A549 (cell line): ENCODE measurements at regions not wholly inside any gene's neighbourhood (a gene's known extent, or its start where the extent isn't known, plus 50 kb on each side); places are given as distances from the start of the nearest gene placed in this dataset.

Experiments
- ATAC-seq, 2 experiments: fragments of 200-7000 bp in 1 of 2; fragments of >200 bp in 1 of 2; cut with Nextera tagmentation in 1 of 2; cut with Tn5 transposase in 1 of 2; 3 replicates each; pipeline versions ENCODE4 v1.8.0 to v1.9.1; 2018 to 2020; ENCODE audit warnings: mild to moderate bottlenecking in 1 of 2, moderate library complexity in 1 of 2
- CTCF ChIA-PET: fragments of 300-600 bp; sonication (Branson Sonifier 250); formaldehyde crosslinking; extraction: SDS; loops from one replicate; lab custom pipeline; 2021; ENCODE audit warnings: antibody characterized with exemption, inconsistent platforms; lab: Yijun Ruan, JAX
- POLR2A ChIA-PET: fragments of 350-600 bp; formaldehyde crosslinking; extraction: SDS; loops from one replicate; lab custom pipeline; 2021; ENCODE audit warnings: antibody characterized with exemption, inconsistent platforms; lab: Yijun Ruan, JAX
- DNase-seq, 2 experiments: peaks; one replicate each; pipeline versions ENCODE4 v3.0.0 to v3.0.0-alpha.2; 2011 to 2016; ENCODE audit warnings: low read depth in 1 of 2, low spot score in 1 of 2
- FAIRE-seq: peaks from 2 replicates; lab custom pipeline; 2011; peaks lifted over from hg19 to GRCh38; lab: Jason Lieb, UNC
- H3K27ac ChIP-seq, 2 experiments: fragments of >200 bp; sonication (Bioruptor Twin); formaldehyde crosslinking; 3 replicates each; pipeline ENCODE4 v1.5.1; 2016 to 2017
- H3K4me1 ChIP-seq: fragments of >200 bp; sonication (Bioruptor Twin); formaldehyde crosslinking; 3 replicates; pipeline ENCODE4 v1.6.1; 2016
- H3K4me2 ChIP-seq: fragments of >200 bp; sonication (Bioruptor Twin); formaldehyde crosslinking; 3 replicates; pipeline ENCODE4 v1.6.1; 2016
- H3K4me3 ChIP-seq: fragments of >200 bp; sonication (Bioruptor Twin); formaldehyde crosslinking; 3 replicates; pipeline ENCODE4 v1.5.1; 2016
- H3K9me3 ChIP-seq: fragments of >200 bp; sonication (Bioruptor Twin); formaldehyde crosslinking; 3 replicates; pipeline ENCODE4 v1.6.1; 2016
- BCL3 ChIP-seq: fragments of >200 bp; sonication (Bioruptor Twin); formaldehyde crosslinking; IDR thresholded peaks from 3 replicates; pipeline ENCODE4 v1.6.1; 2016
- BHLHE40 ChIP-seq: IDR thresholded peaks from 2 replicates; pipeline ENCODE4 v1.6.1; 2012; ENCODE audit warnings: low read depth, low read length, inconsistent platforms
- CBX8 ChIP-seq: fragments of 200-600 bp; sonication (generic); IDR thresholded peaks from 2 replicates; pipeline ENCODE4 v1.6.1; 2016
- EHF ChIP-seq: fragments of 250-450 bp; sonication (Bioruptor Pico); IDR thresholded peaks from 2 replicates; pipeline ENCODE4 v1.5.0; 2020; ENCODE audit warnings: mild to moderate bottlenecking
- EP300 ChIP-seq, 2 experiments: fragments of >200 bp; sonication (Bioruptor Twin); formaldehyde crosslinking; IDR thresholded peaks; 2 replicates in 1 of 2; 3 replicates in 1 of 2; pipeline ENCODE4 v1.6.1; 2016 to 2017
- ESRRA ChIP-seq: fragments of 150-350 bp; IDR thresholded peaks from 2 replicates; pipeline ENCODE4 v1.6.1; 2014; ENCODE audit warnings: mild to moderate bottlenecking, low read length, borderline replicate concordance
- FOSB ChIP-seq: fragments of 250-450 bp; sonication (Bioruptor Pico); IDR thresholded peaks from 2 replicates; pipeline ENCODE4 v1.5.0; 2020; ENCODE audit warnings: mild to moderate bottlenecking, moderate library complexity
- GATA3 ChIP-seq: IDR thresholded peaks from 2 replicates; pipeline ENCODE4 v1.6.1; 2012; ENCODE audit warnings: borderline replicate concordance
- HOXA7 ChIP-seq: fragments of 250-450 bp; sonication (Bioruptor Pico); IDR thresholded peaks from 2 replicates; pipeline ENCODE4 v1.5.0; 2020; ENCODE audit warnings: mild to moderate bottlenecking, moderate library complexity
- HOXB5 ChIP-seq: fragments of 250-450 bp; sonication (Bioruptor Pico); IDR thresholded peaks from 2 replicates; pipeline ENCODE4 v1.5.0; 2020; ENCODE audit warnings: mild to moderate bottlenecking, moderate library complexity
- MAZ ChIP-seq: fragments of 150-350 bp; IDR thresholded peaks from 2 replicates; pipeline ENCODE4 v1.6.1; 2014; ENCODE audit warnings: antibody characterized with exemption, low read depth, low read length, borderline replicate concordance
- NFE2L2 ChIP-seq: fragments of 150-350 bp; conservative IDR thresholded peaks from 2 replicates; pipeline ENCODE4 v1.6.1; 2014; ENCODE audit warnings: low read length
- POLR2AphosphoS2 ChIP-seq: conservative IDR thresholded peaks from 2 replicates; pipeline ENCODE4 v1.6.1; 2012; ENCODE audit warnings: low read length, improper control_type of control experiment, inconsistent platforms
- RARB ChIP-seq: fragments of 250-450 bp; sonication (Bioruptor Pico); IDR thresholded peaks from 2 replicates; pipeline ENCODE4 v1.8.0; 2021; ENCODE audit warnings: mild to moderate bottlenecking, moderate library complexity
- SREBF2 ChIP-seq: fragments of 450-650 bp; IDR thresholded peaks from 2 replicates; pipeline ENCODE4 v1.6.1; 2014; ENCODE audit warnings: mild to moderate bottlenecking, moderate library complexity
- ZFP36 ChIP-seq: fragments of 450-650 bp; IDR thresholded peaks from 2 replicates; pipeline ENCODE4 v1.6.1; 2014; ENCODE audit warnings: borderline replicate concordance; ENCODE audit not compliant: partially characterized antibody
- ZNF302 ChIP-seq: fragments of 250-450 bp; sonication (Bioruptor Pico); IDR thresholded peaks from 2 replicates; pipeline ENCODE4 v1.9.0; 2021; ENCODE audit warnings: inconsistent platforms, mild to moderate bottlenecking, moderate library complexity
- WGBS: methylation state at CpG from one replicate; pipeline ENCODE4 v1.1.6; 2017; ENCODE audit errors: missing lambda C conversion rate; 5-methylcytosine and 5-hydroxymethylcytosine counted together
- TF ChIP-seq, protein P1 (sequence below): IDR thresholded peaks from 2 replicates; pipeline ENCODE4 v1.6.1; 2012
- TF ChIP-seq, protein P2 (sequence below): IDR thresholded peaks from 2 replicates; pipeline ENCODE4 v1.6.1; 2012; ENCODE audit warnings: low read depth, borderline replicate concordance
- TF ChIP-seq, protein P3 (sequence below): fragments of >200 bp; sonication (Bioruptor Twin); formaldehyde crosslinking; IDR thresholded peaks from 3 replicates; pipeline ENCODE4 v1.5.1; 2016
- TF ChIP-seq, protein P4 (sequence below): fragments of 450-650 bp; IDR thresholded peaks from 2 replicates; pipeline ENCODE4 v1.6.1; 2014; ENCODE audit warnings: antibody characterized with exemption
- TF ChIP-seq, protein P5 (sequence below): fragments of 150-350 bp; IDR thresholded peaks from 2 replicates; pipeline ENCODE4 v1.6.1; 2014; ENCODE audit warnings: low read depth, mild to moderate bottlenecking, low read length

DNA sequence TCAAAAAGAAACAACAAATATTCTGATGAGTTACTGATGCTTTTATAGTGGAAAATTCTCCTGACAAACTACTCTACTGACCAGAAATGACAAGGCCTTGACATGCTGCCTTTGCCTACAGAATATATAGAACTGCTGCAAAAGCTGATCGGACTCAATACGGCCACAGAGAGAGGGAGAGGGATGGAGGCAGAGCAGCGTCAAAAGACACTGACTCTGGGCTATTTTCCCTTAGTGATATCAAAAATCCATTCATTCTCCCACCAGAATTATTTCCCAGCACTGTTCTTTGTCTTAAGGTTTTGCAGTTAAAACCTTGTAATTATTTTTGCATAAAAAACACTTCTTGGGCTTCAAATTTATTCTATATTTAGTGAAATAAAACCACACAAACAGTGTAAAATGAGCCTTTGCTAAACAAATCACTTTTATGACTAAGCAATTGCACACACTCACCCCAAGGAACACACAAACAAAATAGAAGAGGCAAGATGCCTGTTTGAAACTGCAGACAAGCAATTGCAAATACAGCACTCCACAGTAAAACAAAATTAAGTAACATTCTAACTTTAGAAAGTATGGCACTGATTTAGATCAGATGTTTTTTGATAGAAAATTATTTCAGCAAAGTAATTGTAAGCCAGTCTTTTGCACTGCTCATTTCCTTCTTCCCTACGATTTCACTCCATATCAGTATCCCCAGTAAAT is 1036.4 kb downstream of the ADGRL2 start (continued):
- TF ChIP-seq MAZ: no peak
- TF ChIP-seq ESRRA: no peak
- TF ChIP-seq HOXA7: no peak
- TF ChIP-seq, protein P1, sequence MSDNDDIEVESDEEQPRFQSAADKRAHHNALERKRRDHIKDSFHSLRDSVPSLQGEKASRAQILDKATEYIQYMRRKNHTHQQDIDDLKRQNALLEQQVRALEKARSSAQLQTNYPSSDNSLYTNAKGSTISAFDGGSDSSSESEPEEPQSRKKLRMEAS: no peak
- TF ChIP-seq, protein P2, sequence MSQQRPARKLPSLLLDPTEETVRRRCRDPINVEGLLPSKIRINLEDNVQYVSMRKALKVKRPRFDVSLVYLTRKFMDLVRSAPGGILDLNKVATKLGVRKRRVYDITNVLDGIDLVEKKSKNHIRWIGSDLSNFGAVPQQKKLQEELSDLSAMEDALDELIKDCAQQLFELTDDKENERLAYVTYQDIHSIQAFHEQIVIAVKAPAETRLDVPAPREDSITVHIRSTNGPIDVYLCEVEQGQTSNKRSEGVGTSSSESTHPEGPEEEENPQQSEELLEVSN: no peak
- TF ChIP-seq, protein P3, sequence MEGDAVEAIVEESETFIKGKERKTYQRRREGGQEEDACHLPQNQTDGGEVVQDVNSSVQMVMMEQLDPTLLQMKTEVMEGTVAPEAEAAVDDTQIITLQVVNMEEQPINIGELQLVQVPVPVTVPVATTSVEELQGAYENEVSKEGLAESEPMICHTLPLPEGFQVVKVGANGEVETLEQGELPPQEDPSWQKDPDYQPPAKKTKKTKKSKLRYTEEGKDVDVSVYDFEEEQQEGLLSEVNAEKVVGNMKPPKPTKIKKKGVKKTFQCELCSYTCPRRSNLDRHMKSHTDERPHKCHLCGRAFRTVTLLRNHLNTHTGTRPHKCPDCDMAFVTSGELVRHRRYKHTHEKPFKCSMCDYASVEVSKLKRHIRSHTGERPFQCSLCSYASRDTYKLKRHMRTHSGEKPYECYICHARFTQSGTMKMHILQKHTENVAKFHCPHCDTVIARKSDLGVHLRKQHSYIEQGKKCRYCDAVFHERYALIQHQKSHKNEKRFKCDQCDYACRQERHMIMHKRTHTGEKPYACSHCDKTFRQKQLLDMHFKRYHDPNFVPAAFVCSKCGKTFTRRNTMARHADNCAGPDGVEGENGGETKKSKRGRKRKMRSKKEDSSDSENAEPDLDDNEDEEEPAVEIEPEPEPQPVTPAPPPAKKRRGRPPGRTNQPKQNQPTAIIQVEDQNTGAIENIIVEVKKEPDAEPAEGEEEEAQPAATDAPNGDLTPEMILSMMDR: no peak
- TF ChIP-seq POLR2AphosphoS2: no peak

DNA sequence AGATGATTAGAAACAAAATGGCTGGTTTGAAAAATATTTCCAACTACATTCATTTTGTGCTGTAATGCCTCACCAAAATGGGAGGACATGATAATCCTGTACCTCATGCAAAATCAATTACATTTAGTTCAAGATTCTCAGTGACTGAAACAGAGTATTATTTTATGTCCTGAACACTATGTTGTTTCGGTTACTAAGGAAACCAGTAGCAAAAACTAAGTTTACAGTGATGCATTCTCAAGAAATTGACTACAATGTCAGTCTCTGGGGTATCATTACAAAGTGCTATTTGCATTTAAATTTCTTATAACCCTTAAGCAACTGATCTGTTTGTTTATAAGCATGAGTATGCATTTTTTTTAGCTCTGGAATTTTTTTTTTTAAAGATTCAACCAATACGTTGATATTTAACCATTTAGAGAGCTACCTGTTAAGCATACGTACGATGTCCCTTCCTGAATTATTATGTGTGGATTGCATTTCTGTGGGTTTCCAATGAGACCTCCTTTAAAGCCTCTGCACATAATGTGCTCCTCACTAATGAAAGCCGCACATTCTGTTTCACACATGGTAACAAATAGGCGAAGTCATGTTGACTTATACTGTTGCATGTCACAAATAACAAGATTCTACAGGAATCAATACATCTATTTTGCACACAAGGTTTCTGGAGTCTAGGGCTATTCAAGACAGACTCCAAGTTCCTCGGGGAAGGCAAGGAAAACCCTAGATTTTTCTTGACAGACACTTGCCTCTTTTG is 1035.7 kb downstream of the ADGRL2 start:
- WGBS: 38% methylated on average over 7 of the region's 7 CpGs
- H3K27ac ChIP-seq: no peak overlapping the region
- H3K4me3 ChIP-seq: no peak overlapping the region
- ChIA-PET CTCF (interaction anchor here (1.0 kb wide), 1 partner anchor 12 kb away, joined by 3 read pairs; no protein-coding TSS in a partner anchor), POLR2A (no interaction called here)
- H3K4me2 ChIP-seq: no peak overlapping the region
- no peak for DNase-seq
- FAIRE-seq: no peak
- H3K9me3 ChIP-seq: no peaks in the 10 kb centered on the region
- H3K4me1 ChIP-seq: no peaks in the 10 kb centered on the region
- no peak for TF ChIP-seq EHF (CRISPR knock-in tag)
- TF ChIP-seq NFE2L2: no peak
- TF ChIP-seq ZFP36: no peak
- no peak for TF ChIP-seq BHLHE40
- TF ChIP-seq HOXB5 (CRISPR knock-in tag): no peak
- TF ChIP-seq ZNF302 (CRISPR knock-in tag): no peak
- TF ChIP-seq RARB: no peak
- no peak for TF ChIP-seq CBX8
- TF ChIP-seq, all 56 proteins: peak for 0
- ATAC-seq: no peak

GRCh38 chr1:82830690-82831380 is 1030.1 kb downstream of the ADGRL2 start:
- Histone ChIP-seq H3K4me2 (no peak overlapping the region), H3K4me1 (no peaks in the 10 kb centered on the region), H3K4me3 (no peak overlapping the region), H3K9me3 (no peaks in the 10 kb centered on the region), H3K27ac (no peak overlapping the region)
- TF ChIP-seq EP300 (IDR thresholded peaks at IDR 0.05): no peak
- ChIA-PET POLR2A (no interaction called here), CTCF (no interaction called here)
- no peak for FAIRE-seq
- no peak for ATAC-seq
- DNase-seq: no peak
- 28% methylated on average over 6 of the region's 6 CpGs for WGBS

- Histone ChIP-seq H3K4me3 (no peak overlapping the region), H3K9me3 (no peaks in the 10 kb centered on the region), H3K27ac (no peak overlapping the region), H3K4me2 (no peak overlapping the region), H3K4me1 (no peaks in the 10 kb centered on the region)
- no peak for FAIRE-seq
- 13% methylated on average over 1 of the region's 1 CpG for WGBS
- ATAC-seq: no peak
- ChIA-PET POLR2A (no interaction called here), CTCF (no interaction called here)
- DNase-seq: no peak
- TF ChIP-seq, protein P4, sequence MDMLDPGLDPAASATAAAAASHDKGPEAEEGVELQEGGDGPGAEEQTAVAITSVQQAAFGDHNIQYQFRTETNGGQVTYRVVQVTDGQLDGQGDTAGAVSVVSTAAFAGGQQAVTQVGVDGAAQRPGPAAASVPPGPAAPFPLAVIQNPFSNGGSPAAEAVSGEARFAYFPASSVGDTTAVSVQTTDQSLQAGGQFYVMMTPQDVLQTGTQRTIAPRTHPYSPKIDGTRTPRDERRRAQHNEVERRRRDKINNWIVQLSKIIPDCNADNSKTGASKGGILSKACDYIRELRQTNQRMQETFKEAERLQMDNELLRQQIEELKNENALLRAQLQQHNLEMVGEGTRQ: no peak
- TF ChIP-seq GATA3 (no peak), ZNF302 (CRISPR knock-in tag) (no peak), FOSB (CRISPR knock-in tag) (no peak), BCL3 (no peak), SREBF2 (no peak), HOXA7 (no peak)
- TF ChIP-seq, protein P5, sequence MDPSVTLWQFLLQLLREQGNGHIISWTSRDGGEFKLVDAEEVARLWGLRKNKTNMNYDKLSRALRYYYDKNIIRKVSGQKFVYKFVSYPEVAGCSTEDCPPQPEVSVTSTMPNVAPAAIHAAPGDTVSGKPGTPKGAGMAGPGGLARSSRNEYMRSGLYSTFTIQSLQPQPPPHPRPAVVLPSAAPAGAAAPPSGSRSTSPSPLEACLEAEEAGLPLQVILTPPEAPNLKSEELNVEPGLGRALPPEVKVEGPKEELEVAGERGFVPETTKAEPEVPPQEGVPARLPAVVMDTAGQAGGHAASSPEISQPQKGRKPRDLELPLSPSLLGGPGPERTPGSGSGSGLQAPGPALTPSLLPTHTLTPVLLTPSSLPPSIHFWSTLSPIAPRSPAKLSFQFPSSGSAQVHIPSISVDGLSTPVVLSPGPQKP: no peak
- TF ChIP-seq, protein P3: no peak
Measured at GRCh38 chr1:82829527-82829926, 1028.8 kb downstream of the ADGRL2 start.
